ENCODE measurements at regions not wholly inside any gene's neighbourhood (a gene's known extent, or its start where the extent isn't known, plus 50 kb on each side); places are given as distances from the start of the nearest gene placed in this dataset.
"Not testable (repeated sequence)": the region's sequence is repeated elsewhere in the genome, so short reads cannot be mapped to it uniquely, and the experiment has no call there.

DNA sequence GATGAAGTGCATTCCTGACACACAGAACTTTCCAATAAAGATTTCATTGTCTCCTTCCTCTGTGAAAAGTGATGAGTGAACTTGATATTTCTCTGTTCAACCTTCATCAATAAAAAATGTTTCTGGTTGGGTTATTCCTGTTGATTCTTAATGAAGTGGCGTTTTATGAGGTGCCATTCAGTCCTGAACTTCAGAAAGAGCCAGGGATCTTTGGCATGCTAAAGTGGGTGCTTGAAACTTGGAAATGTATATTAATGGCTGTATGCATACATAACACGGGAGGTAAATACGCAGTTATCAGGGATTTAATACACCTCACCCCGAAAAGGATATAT lies 151.6 kb downstream of the ACTR3B start:
- Histone ChIP-seq H3K27ac (no peak overlapping the region), H3K36me3 (no peaks in the 10 kb centered on the region), H3K9me3 (no peaks in the 10 kb centered on the region), H3K4me1 (no peaks in the 10 kb centered on the region), H3K4me3 (no peak overlapping the region), H3K27me3 (no peaks in the 10 kb centered on the region)
- TF ChIP-seq, protein P1, sequence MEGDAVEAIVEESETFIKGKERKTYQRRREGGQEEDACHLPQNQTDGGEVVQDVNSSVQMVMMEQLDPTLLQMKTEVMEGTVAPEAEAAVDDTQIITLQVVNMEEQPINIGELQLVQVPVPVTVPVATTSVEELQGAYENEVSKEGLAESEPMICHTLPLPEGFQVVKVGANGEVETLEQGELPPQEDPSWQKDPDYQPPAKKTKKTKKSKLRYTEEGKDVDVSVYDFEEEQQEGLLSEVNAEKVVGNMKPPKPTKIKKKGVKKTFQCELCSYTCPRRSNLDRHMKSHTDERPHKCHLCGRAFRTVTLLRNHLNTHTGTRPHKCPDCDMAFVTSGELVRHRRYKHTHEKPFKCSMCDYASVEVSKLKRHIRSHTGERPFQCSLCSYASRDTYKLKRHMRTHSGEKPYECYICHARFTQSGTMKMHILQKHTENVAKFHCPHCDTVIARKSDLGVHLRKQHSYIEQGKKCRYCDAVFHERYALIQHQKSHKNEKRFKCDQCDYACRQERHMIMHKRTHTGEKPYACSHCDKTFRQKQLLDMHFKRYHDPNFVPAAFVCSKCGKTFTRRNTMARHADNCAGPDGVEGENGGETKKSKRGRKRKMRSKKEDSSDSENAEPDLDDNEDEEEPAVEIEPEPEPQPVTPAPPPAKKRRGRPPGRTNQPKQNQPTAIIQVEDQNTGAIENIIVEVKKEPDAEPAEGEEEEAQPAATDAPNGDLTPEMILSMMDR (IDR thresholded peaks at IDR 0.05): no peak
- intact Hi-C loops (cut with DNase I): no loop called here
- DNase-seq (ENCODE audit: low spot score in 2 of 2): no peak

DNA sequence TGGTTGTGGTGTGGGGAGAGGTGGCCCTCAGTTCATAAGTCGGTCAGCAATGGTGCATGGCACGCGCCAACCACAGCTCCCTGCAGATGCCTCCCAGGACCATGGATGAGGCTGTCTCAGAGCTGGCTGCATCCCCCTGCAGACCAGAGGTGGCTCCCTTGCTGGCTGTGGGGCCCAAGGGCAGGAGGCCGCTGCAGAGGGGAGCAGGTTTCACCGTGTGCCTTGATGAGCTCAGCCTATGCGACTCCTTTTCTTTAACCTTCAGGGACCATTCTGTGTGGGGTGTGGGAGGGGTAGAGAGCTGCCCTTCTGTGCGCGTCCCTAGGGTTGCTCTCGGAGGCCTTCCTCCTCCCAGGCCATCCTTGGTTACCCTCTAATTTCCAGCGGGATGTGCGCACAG lies 152.4 kb downstream of the ACTR3B start:
- no peaks in the 10 kb centered on the region for H3K4me1 ChIP-seq
- no peaks in the 10 kb centered on the region for H3K9me3 ChIP-seq
- intact Hi-C loops (cut with DNase I): no loop called here
- no peaks in the 10 kb centered on the region for H3K36me3 ChIP-seq
- TF ChIP-seq, protein P1 (IDR thresholded peaks at IDR 0.05): no peak
- no peak overlapping the region for H3K27ac ChIP-seq
- H3K4me3 ChIP-seq: no peak overlapping the region
- no peak for DNase-seq (ENCODE audit: low spot score in 2 of 2)
- H3K27me3 ChIP-seq: no peaks in the 10 kb centered on the region

DNA sequence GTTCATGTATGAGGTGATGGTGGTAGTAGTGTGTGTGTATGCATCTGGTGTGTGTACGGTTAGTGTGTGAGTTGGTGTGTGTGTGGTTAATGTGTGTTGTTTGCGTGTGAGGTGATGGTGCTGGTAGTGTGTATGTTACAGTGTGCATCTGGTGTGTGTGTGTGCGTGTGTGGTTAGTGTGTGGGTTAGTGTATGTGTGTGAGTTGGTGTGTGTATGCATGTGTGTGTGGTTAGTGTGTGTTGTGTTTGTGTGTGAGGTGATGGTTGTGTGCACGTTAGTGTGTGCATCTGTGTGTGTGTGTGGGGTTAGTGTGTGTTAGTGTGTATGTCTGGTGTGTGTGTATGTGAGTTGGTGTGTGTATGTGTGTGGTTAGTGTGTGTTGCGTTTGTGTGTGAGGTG lies 153.0 kb downstream of the ACTR3B start:
- no peaks in the 10 kb centered on the region for H3K27me3 ChIP-seq
- H3K4me3 ChIP-seq: no peak overlapping the region
- H3K9me3 ChIP-seq: no peaks in the 10 kb centered on the region
- no peak for DNase-seq (ENCODE audit: low spot score in 2 of 2)
- H3K36me3 ChIP-seq: no peaks in the 10 kb centered on the region
- no peaks in the 10 kb centered on the region for H3K4me1 ChIP-seq
- TF ChIP-seq, protein P1 (IDR thresholded peaks at IDR 0.05): no peak
- H3K27ac ChIP-seq: no peak overlapping the region
- intact Hi-C loops (cut with DNase I): no loop called here

DNA sequence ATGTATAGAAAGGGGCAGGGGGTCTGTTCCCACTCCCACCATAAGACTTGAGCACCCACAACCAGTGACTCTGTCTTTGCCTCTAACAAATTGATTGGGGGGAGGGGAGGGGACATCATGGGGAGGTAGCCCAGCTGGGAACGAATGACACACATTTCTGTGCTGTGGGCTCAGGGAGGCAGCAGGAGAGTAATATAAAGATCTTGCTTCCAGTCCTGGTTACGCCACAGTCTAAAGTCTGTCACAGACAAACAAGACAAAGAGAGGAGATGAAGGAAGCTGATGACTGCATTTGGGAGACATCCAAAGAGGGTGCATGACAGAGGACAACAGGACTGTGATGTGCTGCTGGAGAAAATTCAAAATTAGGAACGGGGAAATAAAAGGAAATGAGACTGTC lies 153.9 kb downstream of the ACTR3B start:
- H3K9me3 ChIP-seq: no peaks in the 10 kb centered on the region
- H3K36me3 ChIP-seq: no peaks in the 10 kb centered on the region
- H3K4me3 ChIP-seq: no peak overlapping the region
- intact Hi-C loops (cut with DNase I): no loop called here
- no peak overlapping the region for H3K27ac ChIP-seq
- TF ChIP-seq, protein P1 (IDR thresholded peaks at IDR 0.05): no peak
- no peak for DNase-seq (ENCODE audit: low spot score in 2 of 2)
- no peaks in the 10 kb centered on the region for H3K27me3 ChIP-seq
- no peaks in the 10 kb centered on the region for H3K4me1 ChIP-seq

DNA sequence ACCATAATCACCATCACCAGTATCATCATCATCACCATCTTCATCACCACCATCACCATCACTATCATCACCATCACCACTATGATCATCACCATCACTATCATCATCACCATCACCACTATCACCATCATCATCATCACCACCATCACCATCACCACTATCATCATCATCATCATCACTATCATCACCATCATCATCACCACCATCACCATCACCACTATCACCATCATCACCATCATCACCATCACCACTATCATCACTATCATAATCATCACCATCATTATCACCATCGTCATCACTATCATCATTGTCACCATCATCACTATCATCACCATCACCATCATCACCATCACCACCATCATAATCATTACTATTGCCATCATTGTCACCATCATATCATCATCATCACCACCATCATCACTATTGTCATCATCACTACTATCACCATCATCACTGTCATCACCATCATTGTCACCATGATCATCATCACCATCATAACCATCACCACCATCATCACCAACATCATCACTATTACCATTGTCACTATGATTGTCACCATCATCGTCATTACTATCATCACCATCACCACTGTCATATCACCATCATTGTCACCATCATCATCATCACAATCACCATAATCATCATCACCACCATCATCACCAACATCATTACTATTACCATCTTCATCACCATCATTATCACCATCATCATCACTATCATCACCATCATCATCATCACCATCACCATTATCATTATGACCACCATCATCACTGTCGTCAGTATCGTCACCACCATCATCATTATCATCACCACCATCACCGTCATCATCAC lies 154.7 kb downstream of the ACTR3B start:
- TF ChIP-seq, protein P1 (IDR thresholded peaks at IDR 0.05): no peak
- H3K4me3 ChIP-seq: no peak overlapping the region
- no peaks in the 10 kb centered on the region for H3K27me3 ChIP-seq
- H3K27ac ChIP-seq: no peak overlapping the region
- H3K4me1 ChIP-seq: no peaks in the 10 kb centered on the region
- intact Hi-C loops (cut with DNase I): no loop called here
- DNase-seq (ENCODE audit: low spot score in 2 of 2): no peak
- no peaks in the 10 kb centered on the region for H3K9me3 ChIP-seq
- no peaks in the 10 kb centered on the region for H3K36me3 ChIP-seq

DNA sequence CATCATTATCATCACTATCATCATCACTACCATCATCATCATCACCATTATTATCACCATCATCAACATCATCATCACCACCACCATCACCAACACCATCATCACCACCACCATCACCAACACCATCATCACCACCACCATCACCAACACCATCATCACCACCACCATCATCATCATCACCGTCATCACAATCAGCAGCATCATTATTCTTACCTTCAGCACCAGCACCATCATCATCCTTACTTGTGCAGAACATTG lies 155.2 kb downstream of the ACTR3B start:
- H3K27me3 ChIP-seq; H3K36me3 ChIP-seq; H3K9me3 ChIP-seq; H3K27ac ChIP-seq; intact Hi-C loops (cut with DNase I); DNase-seq (ENCODE audit: low spot score in 2 of 2); H3K4me3 ChIP-seq; H3K4me1 ChIP-seq: not testable (repeated sequence)
